ENCODE measurements at regions not wholly inside any gene's neighbourhood (a gene's known extent, or its start where the extent isn't known, plus 50 kb on each side); places are given as distances from the start of the nearest gene placed in this dataset.

DNA sequence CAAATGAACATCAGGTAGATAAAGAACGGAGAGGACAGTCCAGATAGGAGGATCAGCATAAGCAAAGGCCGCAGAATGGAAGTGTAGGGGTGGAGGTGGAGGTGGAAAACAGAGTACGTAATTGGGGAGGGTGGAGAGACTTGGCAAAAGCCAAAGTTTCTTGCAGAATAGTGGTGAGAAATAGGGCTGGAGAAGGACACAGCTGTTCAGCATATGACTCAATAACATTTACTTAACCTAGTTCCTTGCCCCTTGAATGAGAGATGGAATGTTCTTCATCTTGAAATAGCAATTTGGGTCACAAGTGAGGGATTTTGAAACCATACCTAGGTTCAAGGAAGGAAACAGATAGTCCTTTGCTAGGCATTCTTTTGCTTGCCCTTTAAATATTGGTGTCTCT, 235.9 kb upstream of the ARHGAP20 start:
- no peak for DNase-seq
- Histone ChIP-seq H3K27ac (no peak overlapping the region), H3K9me3 (no peaks in the 10 kb centered on the region), H3K36me3 (no peaks in the 10 kb centered on the region), H3K27me3 (no peaks in the 10 kb centered on the region), H3K4me1 (no peaks in the 10 kb centered on the region), H3K4me3 (no peak overlapping the region)
- intact Hi-C loops (cut with DNase I), result no loop called here
- ATAC-seq, result no peak
- 91% methylated on average over 3 of the region's 3 CpGs for WGBS (ENCODE audit: insufficient coverage, low coverage, low lambda C conversion rate, missing lambda C conversion rate)
- no peak for TF ChIP-seq POLR2A (IDR thresholded peaks at IDR 0.05)
- TF ChIP-seq, protein P1, sequence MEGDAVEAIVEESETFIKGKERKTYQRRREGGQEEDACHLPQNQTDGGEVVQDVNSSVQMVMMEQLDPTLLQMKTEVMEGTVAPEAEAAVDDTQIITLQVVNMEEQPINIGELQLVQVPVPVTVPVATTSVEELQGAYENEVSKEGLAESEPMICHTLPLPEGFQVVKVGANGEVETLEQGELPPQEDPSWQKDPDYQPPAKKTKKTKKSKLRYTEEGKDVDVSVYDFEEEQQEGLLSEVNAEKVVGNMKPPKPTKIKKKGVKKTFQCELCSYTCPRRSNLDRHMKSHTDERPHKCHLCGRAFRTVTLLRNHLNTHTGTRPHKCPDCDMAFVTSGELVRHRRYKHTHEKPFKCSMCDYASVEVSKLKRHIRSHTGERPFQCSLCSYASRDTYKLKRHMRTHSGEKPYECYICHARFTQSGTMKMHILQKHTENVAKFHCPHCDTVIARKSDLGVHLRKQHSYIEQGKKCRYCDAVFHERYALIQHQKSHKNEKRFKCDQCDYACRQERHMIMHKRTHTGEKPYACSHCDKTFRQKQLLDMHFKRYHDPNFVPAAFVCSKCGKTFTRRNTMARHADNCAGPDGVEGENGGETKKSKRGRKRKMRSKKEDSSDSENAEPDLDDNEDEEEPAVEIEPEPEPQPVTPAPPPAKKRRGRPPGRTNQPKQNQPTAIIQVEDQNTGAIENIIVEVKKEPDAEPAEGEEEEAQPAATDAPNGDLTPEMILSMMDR (IDR thresholded peaks at IDR 0.05), result no peak

DNA sequence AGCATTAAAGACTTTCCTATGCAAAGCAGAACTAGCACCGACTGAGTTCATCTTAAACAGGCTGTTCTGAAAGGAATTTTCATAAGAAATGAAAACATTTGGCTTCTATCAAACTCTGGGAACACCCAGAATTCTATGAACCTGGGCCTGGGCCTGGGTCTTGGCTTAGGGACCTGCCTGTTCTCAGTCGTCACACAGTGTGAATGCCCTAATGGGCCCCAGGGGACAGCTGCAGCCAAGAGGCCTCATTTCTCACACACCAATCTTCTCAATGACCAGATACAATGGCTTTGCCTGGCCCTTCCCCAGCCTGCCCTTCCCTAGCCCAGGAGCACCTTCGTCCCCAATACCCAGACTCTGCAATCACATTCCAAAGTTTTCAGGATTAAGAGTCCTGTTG, 234.9 kb upstream of the ARHGAP20 start:
- no peak overlapping the region for H3K27ac ChIP-seq
- TF ChIP-seq POLR2A (IDR thresholded peaks at IDR 0.05), result no peak
- TF ChIP-seq, protein P1 (IDR thresholded peaks at IDR 0.05), result no peak
- 100% methylated on average over 1 of the region's 3 CpGs for WGBS (ENCODE audit: insufficient coverage, low coverage, low lambda C conversion rate, missing lambda C conversion rate)
- no peaks in the 10 kb centered on the region for H3K36me3 ChIP-seq
- H3K9me3 ChIP-seq, result no peaks in the 10 kb centered on the region
- H3K4me3 ChIP-seq, result no peak overlapping the region
- DNase-seq (no peak), ATAC-seq (no peak)
- H3K27me3 ChIP-seq, result no peaks in the 10 kb centered on the region
- intact Hi-C loops (cut with DNase I), result no loop called here
- no peaks in the 10 kb centered on the region for H3K4me1 ChIP-seq

DNA sequence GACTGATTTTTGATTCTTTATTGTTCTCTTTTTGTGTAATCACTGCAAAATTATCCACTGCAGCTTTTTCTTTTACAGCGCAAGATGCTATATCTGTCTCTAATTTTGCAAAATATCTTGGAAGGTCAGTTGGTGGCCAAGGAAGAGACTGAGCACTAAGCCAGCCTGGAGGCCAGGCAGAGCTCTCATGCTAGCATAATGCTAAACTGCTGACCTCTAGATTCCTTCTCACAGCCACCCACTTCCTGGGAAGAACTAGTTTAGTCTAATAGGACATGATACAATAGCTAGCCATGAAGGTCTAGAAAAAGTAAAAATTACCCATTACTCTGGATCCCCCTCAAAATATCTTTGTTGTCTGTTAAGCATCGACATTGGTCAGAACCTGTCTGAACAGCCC, 227.2 kb upstream of the ARHGAP20 start:
- TF ChIP-seq, protein P1 (IDR thresholded peaks at IDR 0.05), result no peak
- TF ChIP-seq POLR2A (IDR thresholded peaks at IDR 0.05), result no peak
- H3K27ac ChIP-seq, result no peak overlapping the region
- H3K36me3 ChIP-seq, result no peaks in the 10 kb centered on the region
- intact Hi-C loops (cut with DNase I), result no loop called here
- no peaks in the 10 kb centered on the region for H3K27me3 ChIP-seq
- ATAC-seq, result no peak
- no peak overlapping the region for H3K4me3 ChIP-seq
- no peaks in the 10 kb centered on the region for H3K9me3 ChIP-seq
- DNase-seq, result no peak
- WGBS (ENCODE audit: insufficient coverage, low coverage, low lambda C conversion rate, missing lambda C conversion rate), result 80% methylated on average over 1 of the region's 2 CpGs
- no peaks in the 10 kb centered on the region for H3K4me1 ChIP-seq

DNA sequence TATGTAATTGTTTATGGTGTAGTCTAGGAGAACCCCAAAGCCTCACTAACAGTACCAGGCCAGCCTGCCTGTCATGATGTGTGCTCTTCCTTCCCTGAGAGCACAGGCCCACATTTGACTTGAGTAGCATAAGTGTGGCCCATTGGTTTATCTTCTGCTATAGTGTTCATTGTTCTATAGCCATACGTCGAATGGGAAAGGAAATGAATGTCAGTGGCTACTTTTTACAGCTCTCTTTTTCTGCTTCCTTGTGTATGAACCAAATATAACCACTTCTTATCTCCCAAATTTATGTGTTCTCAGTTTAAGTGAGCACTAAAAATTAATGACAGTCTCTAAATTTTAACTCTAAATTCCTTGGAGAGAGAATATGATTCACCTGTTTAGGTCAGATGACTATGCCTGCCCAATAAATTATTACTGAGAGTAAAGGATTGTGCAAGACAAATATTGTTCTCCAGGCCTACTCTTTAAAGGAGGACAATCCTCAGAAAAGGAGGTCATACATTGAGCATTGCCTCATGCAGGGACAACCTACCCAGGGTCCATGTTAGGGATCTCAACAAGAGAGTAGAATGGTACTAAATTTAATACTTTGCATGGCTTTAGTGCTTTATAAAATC, 222.9 kb upstream of the ARHGAP20 start:
- no peak for DNase-seq
- no peaks in the 10 kb centered on the region for H3K36me3 ChIP-seq
- H3K4me1 ChIP-seq, result no peaks in the 10 kb centered on the region
- intact Hi-C loops (cut with DNase I), result no loop called here
- WGBS (ENCODE audit: insufficient coverage, low coverage, low lambda C conversion rate, missing lambda C conversion rate), result 67% methylated on average over 1 of the region's 2 CpGs
- H3K4me3 ChIP-seq, result no peak overlapping the region
- no peak for TF ChIP-seq POLR2A (IDR thresholded peaks at IDR 0.05)
- TF ChIP-seq, protein P1 (IDR thresholded peaks at IDR 0.05), result no peak
- no peak overlapping the region for H3K27ac ChIP-seq
- no peak for ATAC-seq
- H3K27me3 ChIP-seq, result no peaks in the 10 kb centered on the region
- H3K9me3 ChIP-seq, result no peaks in the 10 kb centered on the region

DNA sequence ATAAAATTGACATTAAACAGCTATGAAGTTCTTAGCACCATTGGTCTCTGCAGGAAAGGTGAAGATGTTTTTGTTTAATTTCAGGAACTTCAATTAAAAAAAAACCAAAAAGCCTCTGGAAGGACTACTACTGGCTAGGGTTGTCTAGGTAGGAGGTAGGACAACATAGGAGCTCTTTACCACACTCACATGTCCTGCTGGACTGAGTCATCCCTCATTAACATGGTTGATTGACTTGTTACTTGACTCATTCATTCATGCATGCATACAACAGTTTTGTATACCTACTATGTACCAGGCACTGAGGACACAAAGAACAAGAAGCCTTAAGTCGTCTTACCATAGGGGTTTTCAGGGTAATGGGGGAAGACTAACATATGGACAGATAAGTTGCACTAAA, 216.9 kb upstream of the ARHGAP20 start:
- 55% methylated on average over 1 of the region's 1 CpG for WGBS (ENCODE audit: insufficient coverage, low coverage, low lambda C conversion rate, missing lambda C conversion rate)
- no peaks in the 10 kb centered on the region for H3K4me1 ChIP-seq
- no peak overlapping the region for H3K27ac ChIP-seq
- H3K27me3 ChIP-seq, result no peaks in the 10 kb centered on the region
- H3K9me3 ChIP-seq, result no peaks in the 10 kb centered on the region
- ATAC-seq (no peak), DNase-seq (no peak)
- no peak overlapping the region for H3K4me3 ChIP-seq
- no peaks in the 10 kb centered on the region for H3K36me3 ChIP-seq
- intact Hi-C loops (cut with DNase I), result no loop called here
- TF ChIP-seq POLR2A (IDR thresholded peaks at IDR 0.05), result no peak
- TF ChIP-seq, protein P1 (IDR thresholded peaks at IDR 0.05), result no peak
